AG09309 (cell line): ENCODE measurements at regions not wholly inside any gene's neighbourhood (a gene's known extent, or its start where the extent isn't known, plus 50 kb on each side); places are given as distances from the start of the nearest gene placed in this dataset.

ENCODE experiments used
- DNase-seq: peaks from one replicate; pipeline ENCODE4 v3.0.0-alpha.2; 2010; ENCODE audit warnings: low read depth
- H3K4me3 ChIP-seq: 2 replicates; pipeline ENCODE4 v1.5.1; 2011; ENCODE audit warnings: mild to moderate bottlenecking, low read depth, low read length, moderate library complexity; ENCODE audit not compliant: control insufficient read depth
- TF ChIP-seq, protein P1 (sequence below): IDR thresholded peaks from 2 replicates; pipeline ENCODE4 v1.5.1; 2011; ENCODE audit warnings: mild to moderate bottlenecking, low read depth, low read length, inconsistent platforms; ENCODE audit not compliant: insufficient read depth, control insufficient read depth; ENCODE audit errors: missing control alignments

DNA sequence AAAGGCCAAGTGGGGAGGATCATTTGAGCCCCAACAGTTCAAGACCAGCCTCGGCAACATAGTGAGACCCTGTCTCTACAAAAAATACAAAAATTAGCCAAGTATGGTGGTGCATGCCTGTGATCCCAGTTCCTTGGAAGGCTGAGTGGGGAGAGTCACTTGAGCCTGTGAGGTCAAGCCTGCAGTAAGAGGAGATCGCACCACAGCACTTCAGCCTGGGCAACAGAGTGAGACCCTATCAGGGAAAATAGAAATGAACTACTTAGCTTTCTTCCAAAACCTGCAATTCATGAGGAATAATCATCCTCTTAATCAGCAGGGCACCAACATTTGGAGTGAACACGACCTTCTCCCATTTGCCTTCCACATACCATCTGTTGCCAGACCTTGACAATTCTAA, 96.1 kb downstream of the OR2K2 start:
- DNase-seq: no peak
- H3K4me3 ChIP-seq: no peak overlapping the region
- TF ChIP-seq, protein P1, sequence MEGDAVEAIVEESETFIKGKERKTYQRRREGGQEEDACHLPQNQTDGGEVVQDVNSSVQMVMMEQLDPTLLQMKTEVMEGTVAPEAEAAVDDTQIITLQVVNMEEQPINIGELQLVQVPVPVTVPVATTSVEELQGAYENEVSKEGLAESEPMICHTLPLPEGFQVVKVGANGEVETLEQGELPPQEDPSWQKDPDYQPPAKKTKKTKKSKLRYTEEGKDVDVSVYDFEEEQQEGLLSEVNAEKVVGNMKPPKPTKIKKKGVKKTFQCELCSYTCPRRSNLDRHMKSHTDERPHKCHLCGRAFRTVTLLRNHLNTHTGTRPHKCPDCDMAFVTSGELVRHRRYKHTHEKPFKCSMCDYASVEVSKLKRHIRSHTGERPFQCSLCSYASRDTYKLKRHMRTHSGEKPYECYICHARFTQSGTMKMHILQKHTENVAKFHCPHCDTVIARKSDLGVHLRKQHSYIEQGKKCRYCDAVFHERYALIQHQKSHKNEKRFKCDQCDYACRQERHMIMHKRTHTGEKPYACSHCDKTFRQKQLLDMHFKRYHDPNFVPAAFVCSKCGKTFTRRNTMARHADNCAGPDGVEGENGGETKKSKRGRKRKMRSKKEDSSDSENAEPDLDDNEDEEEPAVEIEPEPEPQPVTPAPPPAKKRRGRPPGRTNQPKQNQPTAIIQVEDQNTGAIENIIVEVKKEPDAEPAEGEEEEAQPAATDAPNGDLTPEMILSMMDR: no peak

GRCh38 chr9:111232997-111233790, 96.8 kb downstream of the OR2K2 start:
- TF ChIP-seq, protein P1: no peak
- H3K4me3 ChIP-seq: no peak overlapping the region
- DNase-seq: no peak

- DNase-seq: no peak
- TF ChIP-seq, protein P1: no peak
- no peak overlapping the region for H3K4me3 ChIP-seq
Measured at GRCh38 chr9:111231801-111232580, 98.0 kb downstream of the OR2K2 start.

GRCh38 chr9:111222757-111223156, 107.3 kb downstream of the OR2K2 start:
- no peak for DNase-seq
- H3K4me3 ChIP-seq: no peak overlapping the region
- TF ChIP-seq, protein P1: no peak

DNA sequence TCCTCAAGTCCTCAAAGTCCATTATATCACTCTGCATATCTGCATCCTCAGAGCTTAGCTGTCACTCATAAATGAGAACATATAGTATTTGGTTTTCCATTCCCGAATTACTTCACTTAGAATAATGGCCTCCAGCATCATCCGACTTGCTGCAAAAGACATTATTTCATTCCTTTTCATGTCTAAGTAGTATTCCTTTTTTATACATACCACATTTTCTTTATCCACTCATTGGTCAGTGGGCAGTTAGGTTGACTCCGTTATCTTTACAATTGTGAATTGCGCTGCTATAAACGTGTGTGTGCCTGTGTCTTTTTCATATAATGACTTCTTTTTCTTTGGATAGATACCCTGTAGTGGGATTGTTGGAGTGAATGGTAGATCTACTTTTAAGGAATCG, 117.2 kb downstream of the OR2K2 start:
- no peak overlapping the region for H3K4me3 ChIP-seq
- DNase-seq: no peak
- TF ChIP-seq, protein P1: no peak

DNA sequence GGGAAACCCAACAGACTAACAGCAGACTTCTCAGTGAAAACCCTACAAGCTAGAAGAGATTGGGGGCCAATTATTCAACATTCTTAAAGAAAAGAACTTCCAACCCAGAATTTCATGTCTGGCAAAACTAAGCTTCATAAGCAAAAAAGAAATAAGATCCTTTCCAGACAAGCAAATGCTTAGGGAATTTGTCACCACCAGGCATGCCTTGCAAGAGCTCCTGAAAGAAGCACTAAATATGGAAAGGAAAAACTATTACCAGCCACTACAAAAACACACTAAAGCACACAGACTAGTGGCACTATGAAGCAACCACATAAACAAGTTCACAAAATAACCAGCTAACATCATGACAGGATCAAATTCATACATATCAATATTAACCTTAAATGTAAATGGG, 131.1 kb downstream of the OR2K2 start:
- TF ChIP-seq, protein P1: no peak
- DNase-seq: no peak
- no peak overlapping the region for H3K4me3 ChIP-seq
